DOHH2 (cell line): ENCODE measurements at regions not wholly inside any gene's neighbourhood (a gene's known extent, or its start where the extent isn't known, plus 50 kb on each side); places are given as distances from the start of the nearest gene placed in this dataset.

Experiments used
- EZH2phosphoT487 ChIP-seq: fragments of 200-600 bp; sonication (generic); IDR thresholded peaks from 2 replicates; pipeline ENCODE4 v1.6.1; 2017; ENCODE audit warnings: borderline replicate concordance, mild to moderate bottlenecking, antibody characterized with exemption, low read length, moderate library complexity, mixed read lengths
- TF ChIP-seq, protein P1 (sequence below): fragments of 200-600 bp; sonication (generic); IDR thresholded peaks from one replicate; pipeline ENCODE4 v1.5.1; 2014; ENCODE audit warnings: antibody characterized with exemption, mild to moderate bottlenecking, low read depth, low read length; ENCODE audit not compliant: poor library complexity, severe bottlenecking

DNA sequence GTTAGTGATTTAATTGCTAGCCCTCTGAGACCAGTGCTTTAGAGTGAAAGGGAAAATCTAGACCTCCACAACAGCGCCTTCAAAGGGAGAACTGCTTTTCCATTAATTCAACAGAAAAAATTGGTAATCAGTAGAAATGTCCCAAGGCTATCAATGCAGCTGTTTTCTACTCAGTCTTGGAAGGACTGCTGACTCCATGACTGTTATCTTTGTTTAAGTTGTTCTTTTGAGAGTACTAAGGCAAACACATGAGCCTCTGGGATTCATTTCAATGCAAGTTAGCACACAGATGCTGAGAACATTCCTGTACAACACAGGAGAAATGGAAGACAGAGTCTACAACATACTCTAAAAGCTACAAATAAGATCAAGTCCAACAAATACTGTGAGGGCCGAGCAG, 301.7 kb upstream of the PTCHD4 start:
- TF ChIP-seq, protein P1, sequence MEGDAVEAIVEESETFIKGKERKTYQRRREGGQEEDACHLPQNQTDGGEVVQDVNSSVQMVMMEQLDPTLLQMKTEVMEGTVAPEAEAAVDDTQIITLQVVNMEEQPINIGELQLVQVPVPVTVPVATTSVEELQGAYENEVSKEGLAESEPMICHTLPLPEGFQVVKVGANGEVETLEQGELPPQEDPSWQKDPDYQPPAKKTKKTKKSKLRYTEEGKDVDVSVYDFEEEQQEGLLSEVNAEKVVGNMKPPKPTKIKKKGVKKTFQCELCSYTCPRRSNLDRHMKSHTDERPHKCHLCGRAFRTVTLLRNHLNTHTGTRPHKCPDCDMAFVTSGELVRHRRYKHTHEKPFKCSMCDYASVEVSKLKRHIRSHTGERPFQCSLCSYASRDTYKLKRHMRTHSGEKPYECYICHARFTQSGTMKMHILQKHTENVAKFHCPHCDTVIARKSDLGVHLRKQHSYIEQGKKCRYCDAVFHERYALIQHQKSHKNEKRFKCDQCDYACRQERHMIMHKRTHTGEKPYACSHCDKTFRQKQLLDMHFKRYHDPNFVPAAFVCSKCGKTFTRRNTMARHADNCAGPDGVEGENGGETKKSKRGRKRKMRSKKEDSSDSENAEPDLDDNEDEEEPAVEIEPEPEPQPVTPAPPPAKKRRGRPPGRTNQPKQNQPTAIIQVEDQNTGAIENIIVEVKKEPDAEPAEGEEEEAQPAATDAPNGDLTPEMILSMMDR = no peak
- TF ChIP-seq EZH2phosphoT487 = no peak
